ENCODE measurements at regions not wholly inside any gene's neighbourhood (a gene's known extent, or its start where the extent isn't known, plus 50 kb on each side); places are given as distances from the start of the nearest gene placed in this dataset.

DNA sequence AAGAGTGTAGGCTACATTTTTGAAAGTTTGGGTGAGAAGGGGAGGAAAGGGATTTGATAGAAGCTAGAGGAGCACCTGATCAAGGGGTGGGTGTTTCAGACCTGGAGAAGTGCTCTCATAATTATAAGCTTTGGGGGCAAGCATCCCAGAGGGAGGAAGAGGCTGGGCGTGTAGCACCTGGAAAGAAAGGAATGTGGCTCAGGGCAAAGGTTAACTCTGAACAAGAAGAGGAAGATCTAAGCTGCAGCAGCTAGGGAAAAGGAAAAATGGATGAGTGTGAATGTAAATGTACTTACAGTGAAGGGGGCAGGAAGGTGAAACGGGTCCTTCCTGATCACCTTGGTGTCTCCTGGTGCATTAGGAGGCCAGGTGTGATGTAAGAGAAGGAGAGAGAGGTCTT, 49.8 kb upstream of the ANKRD55 start:
- TF ChIP-seq, protein P1, sequence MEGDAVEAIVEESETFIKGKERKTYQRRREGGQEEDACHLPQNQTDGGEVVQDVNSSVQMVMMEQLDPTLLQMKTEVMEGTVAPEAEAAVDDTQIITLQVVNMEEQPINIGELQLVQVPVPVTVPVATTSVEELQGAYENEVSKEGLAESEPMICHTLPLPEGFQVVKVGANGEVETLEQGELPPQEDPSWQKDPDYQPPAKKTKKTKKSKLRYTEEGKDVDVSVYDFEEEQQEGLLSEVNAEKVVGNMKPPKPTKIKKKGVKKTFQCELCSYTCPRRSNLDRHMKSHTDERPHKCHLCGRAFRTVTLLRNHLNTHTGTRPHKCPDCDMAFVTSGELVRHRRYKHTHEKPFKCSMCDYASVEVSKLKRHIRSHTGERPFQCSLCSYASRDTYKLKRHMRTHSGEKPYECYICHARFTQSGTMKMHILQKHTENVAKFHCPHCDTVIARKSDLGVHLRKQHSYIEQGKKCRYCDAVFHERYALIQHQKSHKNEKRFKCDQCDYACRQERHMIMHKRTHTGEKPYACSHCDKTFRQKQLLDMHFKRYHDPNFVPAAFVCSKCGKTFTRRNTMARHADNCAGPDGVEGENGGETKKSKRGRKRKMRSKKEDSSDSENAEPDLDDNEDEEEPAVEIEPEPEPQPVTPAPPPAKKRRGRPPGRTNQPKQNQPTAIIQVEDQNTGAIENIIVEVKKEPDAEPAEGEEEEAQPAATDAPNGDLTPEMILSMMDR (conservative IDR thresholded peaks at IDR 0.05 in 1 of 2, IDR thresholded peaks at IDR 0.05 in 1 of 2; ENCODE audit: low read depth in 1 of 2, low read length in 2 of 2): no peak
- TF ChIP-seq EZH2 (IDR thresholded peaks at IDR 0.05; ENCODE audit: low read length, missing control alignments): no peak

Measured in fibroblast of lung (primary cell).